ENCODE measurements at regions not wholly inside any gene's neighbourhood (a gene's known extent, or its start where the extent isn't known, plus 50 kb on each side); places are given as distances from the start of the nearest gene placed in this dataset.

DNA sequence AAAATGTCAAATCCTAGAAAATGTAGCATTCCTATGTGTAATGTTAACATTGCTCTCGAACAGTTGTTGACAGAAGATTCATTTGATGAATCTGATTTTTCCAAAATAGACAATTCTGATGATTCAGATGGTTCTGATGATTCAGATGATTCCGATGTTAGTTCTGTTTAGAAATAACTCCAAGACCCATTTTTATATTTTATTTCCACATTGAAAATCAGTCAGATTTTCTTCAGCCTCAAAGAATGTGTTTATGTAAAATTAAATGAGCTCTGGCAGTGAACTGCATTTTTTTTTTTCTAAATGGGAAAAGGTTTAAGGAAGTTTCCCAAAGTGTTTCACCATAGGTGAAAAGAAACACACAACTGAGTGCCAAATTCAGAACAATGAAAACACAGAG, 136.5 kb downstream of the TSEN15 start:
- DNase-seq (ENCODE audit: low spot score, unreplicated experiment) = no peak
- Mint-ChIP-seq H3K27me3 (peaks cover 27% of the 10 kb centered on the region), H3K9me3 (ENCODE audit: low read depth) (peaks cover 4% of the 10 kb centered on the region), H3K27ac (no peak overlapping the region), H3K4me1 (ENCODE audit: low read depth) (peaks cover 12% of the 10 kb centered on the region), H3K4me3 (ENCODE audit: low read depth) (no peak overlapping the region), H3K36me3 (ENCODE audit: insufficient read depth) (no peaks in the 10 kb centered on the region)
- TF ChIP-seq CTCF (IDR thresholded peaks at IDR 0.05; ENCODE audit: unreplicated experiment) = no peak

- H3K4me3 Mint-ChIP-seq (ENCODE audit: low read depth) = no peak overlapping the region
- peaks cover 37% of the 10 kb centered on the region for H3K27me3 Mint-ChIP-seq
- DNase-seq (ENCODE audit: low spot score, unreplicated experiment) = no peak
- no peaks in the 10 kb centered on the region for H3K36me3 Mint-ChIP-seq (ENCODE audit: insufficient read depth)
- peaks cover 4% of the 10 kb centered on the region for H3K9me3 Mint-ChIP-seq (ENCODE audit: low read depth)
- no peak overlapping the region for H3K27ac Mint-ChIP-seq
- TF ChIP-seq CTCF (IDR thresholded peaks at IDR 0.05; ENCODE audit: unreplicated experiment) = no peak
- H3K4me1 Mint-ChIP-seq (ENCODE audit: low read depth) = peaks cover 12% of the 10 kb centered on the region
Measured at GRCh38 chr1:184189361-184189760, 137.8 kb downstream of the TSEN15 start.

GRCh38 chr1:184190616-184191015, 139.1 kb downstream of the TSEN15 start:
- no peaks in the 10 kb centered on the region for H3K36me3 Mint-ChIP-seq (ENCODE audit: insufficient read depth)
- H3K4me1 Mint-ChIP-seq (ENCODE audit: low read depth) = peaks cover 12% of the 10 kb centered on the region
- no peak for TF ChIP-seq CTCF (IDR thresholded peaks at IDR 0.05; ENCODE audit: unreplicated experiment)
- H3K9me3 Mint-ChIP-seq (ENCODE audit: low read depth) = no peaks in the 10 kb centered on the region
- no peak for DNase-seq (ENCODE audit: low spot score, unreplicated experiment)
- peaks cover 39% of the 10 kb centered on the region for H3K27me3 Mint-ChIP-seq
- H3K27ac Mint-ChIP-seq = no peak overlapping the region
- H3K4me3 Mint-ChIP-seq (ENCODE audit: low read depth) = no peak overlapping the region

DNA sequence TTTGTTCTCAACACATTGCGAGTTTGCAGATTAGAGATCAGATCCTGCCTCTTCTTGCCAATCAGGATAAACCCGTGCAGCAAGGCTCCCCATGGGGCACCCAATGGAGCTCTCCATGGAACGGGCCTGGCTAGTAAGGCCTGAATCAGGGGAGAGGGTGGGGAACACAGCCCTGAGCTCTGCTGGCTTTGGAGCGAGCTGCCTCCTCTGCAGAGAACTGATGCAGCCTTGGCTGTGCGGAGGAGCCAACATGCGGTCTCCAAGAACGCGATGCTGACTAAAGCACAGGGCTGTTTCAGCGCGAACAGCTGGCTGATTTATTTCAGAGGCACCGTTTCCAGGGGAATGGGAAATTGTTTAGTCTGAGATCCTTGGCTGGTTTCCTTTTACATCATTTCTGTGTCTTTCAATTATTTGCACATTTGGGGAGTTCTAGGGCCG, 139.7 kb downstream of the TSEN15 start:
- H3K4me1 Mint-ChIP-seq (ENCODE audit: low read depth) = peaks cover 12% of the 10 kb centered on the region
- H3K27me3 Mint-ChIP-seq = peaks cover 41% of the 10 kb centered on the region
- H3K36me3 Mint-ChIP-seq (ENCODE audit: insufficient read depth) = no peaks in the 10 kb centered on the region
- H3K9me3 Mint-ChIP-seq (ENCODE audit: low read depth) = no peaks in the 10 kb centered on the region
- no peak overlapping the region for H3K4me3 Mint-ChIP-seq (ENCODE audit: low read depth)
- no peak for DNase-seq (ENCODE audit: low spot score, unreplicated experiment)
- no peak for TF ChIP-seq CTCF (IDR thresholded peaks at IDR 0.05; ENCODE audit: unreplicated experiment)
- H3K27ac Mint-ChIP-seq = no peak overlapping the region

DNA sequence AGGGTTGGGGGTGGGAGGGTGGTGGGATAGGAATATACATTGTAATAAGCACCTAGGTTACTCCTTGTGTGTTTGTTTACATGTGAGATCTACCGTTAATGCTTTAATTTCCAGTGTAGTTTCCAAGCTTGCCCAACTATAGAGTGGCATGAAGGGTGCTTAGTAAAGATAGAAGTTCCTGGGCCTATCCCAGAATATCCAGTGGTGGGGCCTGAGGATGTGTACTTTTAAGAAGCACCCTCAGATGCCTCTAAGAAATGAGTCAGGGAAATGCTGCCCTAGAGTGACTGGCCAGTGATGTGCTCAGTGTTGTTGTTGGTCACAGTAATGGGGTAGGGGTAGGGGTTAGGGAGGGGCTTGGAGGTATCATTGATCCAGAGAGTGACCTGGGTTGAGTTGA, 141.3 kb downstream of the TSEN15 start:
- no peak for DNase-seq (ENCODE audit: low spot score, unreplicated experiment)
- no peaks in the 10 kb centered on the region for H3K9me3 Mint-ChIP-seq (ENCODE audit: low read depth)
- peaks cover 49% of the 10 kb centered on the region for H3K27me3 Mint-ChIP-seq
- no peak overlapping the region for H3K27ac Mint-ChIP-seq
- peaks cover 12% of the 10 kb centered on the region for H3K4me1 Mint-ChIP-seq (ENCODE audit: low read depth)
- no peak for TF ChIP-seq CTCF (IDR thresholded peaks at IDR 0.05; ENCODE audit: unreplicated experiment)
- no peaks in the 10 kb centered on the region for H3K36me3 Mint-ChIP-seq (ENCODE audit: insufficient read depth)
- H3K4me3 Mint-ChIP-seq (ENCODE audit: low read depth) = no peak overlapping the region

All from progenitor cell of endocrine pancreas (in vitro differentiated cells).